H1 (cell line): ENCODE measurements at regions not wholly inside any gene's neighbourhood (a gene's known extent, or its start where the extent isn't known, plus 50 kb on each side); places are given as distances from the start of the nearest gene placed in this dataset.
A peak's percentile ranks its signal among the peaks of the same experiment; 100 is the strongest.

Source experiments
- CTCF ChIA-PET: fragments of 300-600 bp; sonication (Branson Sonifier 250); formaldehyde crosslinking; loops from one replicate; lab custom pipeline; 2021; ENCODE audit not compliant: partially characterized antibody; lab: Charles Lee
- POLR2A ChIA-PET: fragments of 300-600 bp; sonication (Branson Sonifier 250); formaldehyde crosslinking; loops from one replicate; lab custom pipeline; 2021; ENCODE audit warnings: inconsistent platforms; ENCODE audit not compliant: partially characterized antibody; lab: Charles Lee
- DNase-seq, 2 experiments: peaks; one replicate each; pipeline versions ENCODE4 v3.0.0 to v3.0.0-alpha.2; 2010 to 2022; ENCODE audit warnings: low spot score in 2 of 2, low read depth in 1 of 2, mixed read lengths in 1 of 2
- FAIRE-seq: peaks from 2 replicates; lab custom pipeline; 2011; peaks lifted over from hg19 to GRCh38; lab: Jason Lieb, UNC
- H2AFZ ChIP-seq: 2 replicates; pipeline ENCODE4 v1.8.1; 2012; ENCODE audit warnings: low read length, inconsistent platforms
- H2AK5ac ChIP-seq: 2 replicates; pipeline ENCODE4 v1.6.1; 2013; ENCODE audit warnings: low read depth, low read length
- H2BK120ac ChIP-seq: replicated peaks from 2 replicates; pipeline ENCODE3; 2013; ENCODE audit warnings: low read depth, low read length, inconsistent platforms
- H2BK12ac ChIP-seq: 2 replicates; pipeline ENCODE4 v1.6.1; 2013; ENCODE audit warnings: low read depth, low read length
- H2BK15ac ChIP-seq: 2 replicates; pipeline ENCODE4 v1.6.1; 2013; ENCODE audit warnings: low read length
- H2BK20ac ChIP-seq: 2 replicates; pipeline ENCODE4 v1.6.1; 2013; ENCODE audit warnings: low read length
- H2BK5ac ChIP-seq: 2 replicates; pipeline ENCODE4 v1.6.1; 2013; ENCODE audit warnings: low read depth, low read length
- H3K14ac ChIP-seq: 2 replicates; pipeline ENCODE4 v1.6.1; 2013; ENCODE audit warnings: inconsistent platforms; ENCODE audit not compliant: insufficient read length
- H3K18ac ChIP-seq: 2 replicates; pipeline ENCODE4 v1.6.1; 2013; ENCODE audit warnings: low read length; ENCODE audit errors: extremely low read depth
- H3K23ac ChIP-seq: 2 replicates; pipeline ENCODE4 v1.6.1; 2013; ENCODE audit warnings: inconsistent platforms; ENCODE audit not compliant: insufficient read length
- H3K23me2 ChIP-seq: 2 replicates; pipeline ENCODE4 v1.6.1; 2013; ENCODE audit warnings: low read depth, low read length
- H3K27ac ChIP-seq: 2 replicates; pipeline ENCODE4 v1.6.1; 2011; ENCODE audit warnings: low read depth, low read length, inconsistent platforms
- H3K27me3 ChIP-seq, 4 experiments: replicated peaks in 1 of 4; 1 replicate in 1 of 4; 2 replicates in 3 of 4; pipeline versions ENCODE4 v1.6.1 to v1.8.1; 2011 to 2013; ENCODE audit warnings: low read length in 3 of 4, mild to moderate bottlenecking in 3 of 4, inconsistent platforms in 2 of 4, mixed read lengths in 2 of 4, moderate library complexity in 1 of 4; ENCODE audit not compliant: control insufficient read depth in 3 of 4, insufficient read depth in 3 of 4; ENCODE audit errors: extremely low read depth in 1 of 4
- H3K36me3 ChIP-seq, 4 experiments: 2 replicates each; pipeline versions ENCODE4 v1.6.1 to v1.8.1; 2011 to 2013; ENCODE audit warnings: mild to moderate bottlenecking in 4 of 4, low read length in 3 of 4, moderate library complexity in 2 of 4, control low read depth in 1 of 4, inconsistent platforms in 1 of 4; ENCODE audit not compliant: insufficient read depth in 4 of 4, control insufficient read depth in 2 of 4
- H3K4ac ChIP-seq: replicated peaks from 2 replicates; pipeline ENCODE3; 2013; ENCODE audit warnings: low read length, low read depth, mixed read lengths, inconsistent platforms; ENCODE audit not compliant: insufficient read length
- H3K4me1 ChIP-seq, 4 experiments: replicated peaks in 1 of 4; 1 replicate in 1 of 4; 2 replicates in 3 of 4; pipeline versions ENCODE4 v1.6.1 to v1.8.1; 2011 to 2013; ENCODE audit warnings: low read length in 3 of 4, inconsistent platforms in 2 of 4, mixed read lengths in 1 of 4; ENCODE audit not compliant: insufficient read depth in 4 of 4, control insufficient read depth in 3 of 4
- H3K4me2 ChIP-seq, 2 experiments: 2 replicates each; pipeline versions ENCODE4 v1.6.1 to v1.8.1; 2011 to 2013; ENCODE audit warnings: low read depth in 2 of 2, low read length in 2 of 2, control low read depth in 1 of 2, inconsistent platforms in 1 of 2, mild to moderate bottlenecking in 1 of 2; ENCODE audit not compliant: insufficient read depth in 1 of 2
- H3K4me3 ChIP-seq, 4 experiments: fragments of 200-600, 300-600 bp in 1 of 4; sonication (generic), shearing (Covaris generic), sonication (Bioruptor Twin) in 1 of 4; 2 replicates each; pipeline versions ENCODE4 v1.5.1 to v1.8.1; 2011 to 2016; ENCODE audit warnings: low read length in 4 of 4, low read depth in 3 of 4, control low read depth in 2 of 4, inconsistent platforms in 2 of 4, mild to moderate bottlenecking in 2 of 4, mixed read lengths in 1 of 4, moderate library complexity in 1 of 4; ENCODE audit not compliant: insufficient read depth in 2 of 4; ENCODE audit errors: extremely low read depth in 1 of 4
- H3K56ac ChIP-seq: replicated peaks from 2 replicates; pipeline ENCODE3; 2013; ENCODE audit warnings: low read depth, mild to moderate bottlenecking, mixed read lengths, low read length, inconsistent platforms; ENCODE audit not compliant: insufficient read length
- H3K79me1 ChIP-seq: 2 replicates; pipeline ENCODE4 v1.6.1; 2013; ENCODE audit warnings: low read depth, low read length, control low read depth
- H3K79me2 ChIP-seq, 2 experiments: 2 replicates each; pipeline versions ENCODE4 v1.6.1 to v1.8.1; 2012 to 2013; ENCODE audit warnings: low read length in 2 of 2, mild to moderate bottlenecking in 2 of 2, inconsistent platforms in 1 of 2; ENCODE audit not compliant: insufficient read depth in 2 of 2, control insufficient read depth in 1 of 2
- H3K9ac ChIP-seq, 4 experiments: replicated peaks in 1 of 4; 1 replicate in 1 of 4; 2 replicates in 3 of 4; pipeline versions ENCODE4 v1.6.1 to v1.8.1; 2011 to 2013; ENCODE audit warnings: low read depth in 3 of 4, low read length in 3 of 4, control low read depth in 2 of 4, mild to moderate bottlenecking in 2 of 4, moderate library complexity in 2 of 4, inconsistent platforms in 1 of 4; ENCODE audit errors: extremely low read depth in 1 of 4
- H3K9me3 ChIP-seq, 2 experiments: 2 replicates each; pipeline versions ENCODE4 v1.6.1 to v1.8.1; 2012 to 2013; ENCODE audit warnings: mild to moderate bottlenecking in 2 of 2, moderate library complexity in 2 of 2, control low read depth in 1 of 2, inconsistent platforms in 1 of 2, low read depth in 1 of 2, low read length in 1 of 2, mixed read lengths in 1 of 2; ENCODE audit not compliant: insufficient read depth in 2 of 2
- H4K20me1 ChIP-seq, 2 experiments: replicated peaks in 1 of 2; 2 replicates each; pipeline versions ENCODE3 to v1.8.1; 2011 to 2013; ENCODE audit warnings: inconsistent platforms in 2 of 2, low read length in 2 of 2, mild to moderate bottlenecking in 1 of 2; ENCODE audit not compliant: insufficient read depth in 2 of 2, control insufficient read depth in 1 of 2
- H4K5ac ChIP-seq: 2 replicates; pipeline ENCODE4 v1.6.1; 2013; ENCODE audit warnings: low read length, low read depth, mixed read lengths, inconsistent platforms; ENCODE audit not compliant: insufficient read length
- H4K8ac ChIP-seq: 2 replicates; pipeline ENCODE4 v1.8.0; 2013; ENCODE audit warnings: mild to moderate bottlenecking, moderate library complexity, low read length, inconsistent platforms; ENCODE audit not compliant: insufficient read depth; ENCODE audit errors: extremely low read depth
- H4K91ac ChIP-seq: replicated peaks from 2 replicates; pipeline ENCODE3; 2013; ENCODE audit warnings: low read length, mixed read lengths, inconsistent platforms; ENCODE audit not compliant: insufficient read length
- MAFK ChIP-seq: IDR thresholded peaks from 2 replicates; pipeline ENCODE4 v1.6.1; 2012; ENCODE audit warnings: low read depth, mild to moderate bottlenecking, improper control_type of control experiment, low read length
- SP1 ChIP-seq: IDR thresholded peaks from 2 replicates; pipeline ENCODE4 v1.6.1; 2011; ENCODE audit warnings: low read depth, low read length

DNA sequence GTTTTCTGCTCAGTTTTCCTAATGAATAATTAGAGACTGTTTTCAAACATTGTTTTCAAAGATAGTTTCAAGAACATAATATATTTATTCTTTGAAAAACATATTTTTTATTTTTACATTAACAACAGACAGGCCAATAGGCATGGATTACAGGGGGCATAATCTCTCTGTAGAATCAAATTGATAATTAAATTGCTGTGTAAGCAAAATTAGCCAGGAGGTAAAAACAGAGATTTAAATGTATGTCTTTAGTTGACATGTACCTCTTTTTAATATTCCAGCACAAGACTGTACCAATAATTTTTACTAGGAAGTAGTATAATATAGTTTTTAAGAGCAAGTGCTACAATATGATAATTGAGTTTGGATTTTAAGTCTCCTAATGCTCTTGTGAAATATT is 1444.5 kb downstream of the BRINP3 start:
- H2BK15ac ChIP-seq, result no peak overlapping the region
- DNase-seq (no peak), FAIRE-seq (no peak)
- H2AFZ ChIP-seq, result no peak overlapping the region
- H3K4ac ChIP-seq, result no peak overlapping the region
- no peaks in the 10 kb centered on the region for H3K79me2 ChIP-seq
- CTCF ChIA-PET, result no interaction called here
- H4K20me1 ChIP-seq, result no peaks in the 10 kb centered on the region
- H2BK12ac ChIP-seq, result no peak overlapping the region
- no peak overlapping the region for H3K4me3 ChIP-seq
- H3K14ac ChIP-seq, result no peak overlapping the region
- no peak overlapping the region for H3K27ac ChIP-seq
- H2BK20ac ChIP-seq, result no peak overlapping the region
- POLR2A ChIA-PET, result no interaction called here
- H3K23me2 ChIP-seq, result no peaks in the 10 kb centered on the region
- H4K8ac ChIP-seq, result no peak overlapping the region
- no peaks in the 10 kb centered on the region for H3K9me3 ChIP-seq
- H3K4me1 ChIP-seq, result no peaks in the 10 kb centered on the region
- no peak overlapping the region for H3K9ac ChIP-seq
- H3K27me3 ChIP-seq, result no peaks in the 10 kb centered on the region
- H2BK120ac ChIP-seq, result no peak overlapping the region
- no peak overlapping the region for H4K91ac ChIP-seq
- TF ChIP-seq MAFK, result peak; percentile 89
- no peak for TF ChIP-seq SP1
- TF ChIP-seq, all 59 proteins: peak for 1
- no peak overlapping the region for H2AK5ac ChIP-seq
- no peak overlapping the region for H2BK5ac ChIP-seq
- H4K5ac ChIP-seq, result no peak overlapping the region
- no peak overlapping the region for H3K4me2 ChIP-seq
- H3K56ac ChIP-seq, result no peak overlapping the region
- H3K79me1 ChIP-seq, result no peaks in the 10 kb centered on the region
- no peaks in the 10 kb centered on the region for H3K36me3 ChIP-seq
- H3K18ac ChIP-seq, result no peak overlapping the region
- H3K23ac ChIP-seq, result no peak overlapping the region
